Left ventricle myocardium inferior (tissue), 1 donor: ENCODE measurements at regions not wholly inside any gene's neighbourhood (a gene's known extent, or its start where the extent isn't known, plus 50 kb on each side); places are given as distances from the start of the nearest gene placed in this dataset.
"Not testable (repeated sequence)": the region's sequence is repeated elsewhere in the genome, so short reads cannot be mapped to it uniquely, and the experiment has no call there.

Experiments
- DNase-seq: peaks from one replicate; pipeline ENCODE4 v3.0.0-alpha.2; 2020
- H3K27ac ChIP-seq: fragments of 200-600 bp; replicated peaks from 2 replicates; pipeline ENCODE4 v1.8.0; 2021
- H3K27me3 ChIP-seq: fragments of 200-600 bp; 2 replicates; pipeline ENCODE4 v1.8.0; 2021; ENCODE audit warnings: low read depth
- H3K36me3 ChIP-seq: fragments of 200-600 bp; 2 replicates; pipeline ENCODE4 v1.8.0; 2021
- H3K4me1 ChIP-seq: fragments of 200-600 bp; 2 replicates; pipeline ENCODE4 v1.8.0; 2021
- H3K4me3 ChIP-seq: fragments of 200-600 bp; 2 replicates; pipeline ENCODE4 v1.8.0; 2021; ENCODE audit warnings: mild to moderate bottlenecking, moderate library complexity
- H3K9me3 ChIP-seq: fragments of 200-600 bp; replicated peaks from 2 replicates; pipeline ENCODE4 v1.8.0; 2021
- CTCF ChIP-seq: fragments of 200-600 bp; IDR thresholded peaks from 2 replicates; pipeline ENCODE4 v1.8.0; 2021; ENCODE audit warnings: antibody characterized with exemption, mild to moderate bottlenecking, borderline replicate concordance
- intact Hi-C: fragments of 100-400 bp; cut with micrococcal nuclease; formaldehyde crosslinking; loops from one replicate; pipeline ENCODE4 v1.11.0; 2022
- donor health status: DM: no; HTN: yes; CAD: no; lungs with severe emphysema.

- no peak for DNase-seq
- H3K36me3 ChIP-seq, result no peaks in the 10 kb centered on the region
- no peaks in the 10 kb centered on the region for H3K27me3 ChIP-seq
- no peak for TF ChIP-seq CTCF
- H3K4me3 ChIP-seq, result no peak overlapping the region
- H3K27ac ChIP-seq, result no peak overlapping the region
- intact Hi-C loops, result no loop called here
- H3K4me1 ChIP-seq, result no peaks in the 10 kb centered on the region
- H3K9me3 ChIP-seq, result no peaks in the 10 kb centered on the region
Observed at GRCh38 chr3:62950210-62950609, 75.0 kb upstream of the CADPS start.

- Histone ChIP-seq H3K4me3 (no peak overlapping the region), H3K27me3 (no peaks in the 10 kb centered on the region), H3K27ac (no peak overlapping the region), H3K9me3 (no peaks in the 10 kb centered on the region), H3K36me3 (no peaks in the 10 kb centered on the region), H3K4me1 (no peaks in the 10 kb centered on the region)
- no peak for TF ChIP-seq CTCF
- DNase-seq, result no peak
- intact Hi-C loops, result no loop called here
Observed at GRCh38 chr3:62951037-62951613, 75.9 kb upstream of the CADPS start.

GRCh38 chr3:62951880-62952279 lies 76.7 kb upstream of the CADPS start:
- H3K9me3 ChIP-seq, H3K4me3 ChIP-seq, H3K4me1 ChIP-seq, intact Hi-C loops, H3K27ac ChIP-seq, H3K36me3 ChIP-seq, H3K27me3 ChIP-seq, DNase-seq: not testable (repeated sequence)

- no peak for TF ChIP-seq CTCF
- Histone ChIP-seq H3K4me1 (no peaks in the 10 kb centered on the region), H3K27ac (no peak overlapping the region), H3K9me3 (peaks cover 8% of the 10 kb centered on the region), H3K36me3 (no peaks in the 10 kb centered on the region), H3K27me3 (no peaks in the 10 kb centered on the region), H3K4me3 (no peak overlapping the region)
- intact Hi-C loops, result no loop called here
- no peak for DNase-seq
Observed at GRCh38 chr3:62954580-62954979, 79.4 kb upstream of the CADPS start.

GRCh38 chr3:62955126-62955525 lies 79.9 kb upstream of the CADPS start:
- H3K9me3 ChIP-seq, result peaks cover 8% of the 10 kb centered on the region
- TF ChIP-seq CTCF, result no peak
- H3K36me3 ChIP-seq, result no peaks in the 10 kb centered on the region
- DNase-seq, result no peak
- H3K27me3 ChIP-seq, result no peaks in the 10 kb centered on the region
- H3K4me1 ChIP-seq, result no peaks in the 10 kb centered on the region
- no peak overlapping the region for H3K27ac ChIP-seq
- intact Hi-C loops, result no loop called here
- H3K4me3 ChIP-seq, result no peak overlapping the region

GRCh38 chr3:62956411-62956810 lies 81.2 kb upstream of the CADPS start:
- intact Hi-C loops, result no loop called here
- H3K4me3 ChIP-seq, result no peak overlapping the region
- no peak for DNase-seq
- H3K36me3 ChIP-seq, result no peaks in the 10 kb centered on the region
- TF ChIP-seq CTCF, result no peak
- no peaks in the 10 kb centered on the region for H3K27me3 ChIP-seq
- H3K9me3 ChIP-seq, result peaks cover 8% of the 10 kb centered on the region
- no peaks in the 10 kb centered on the region for H3K4me1 ChIP-seq
- H3K27ac ChIP-seq, result no peak overlapping the region
